GM18909 (cell line): ENCODE measurements at regions not wholly inside any gene's neighbourhood (a gene's known extent, or its start where the extent isn't known, plus 50 kb on each side); places are given as distances from the start of the nearest gene placed in this dataset.
"Not testable (repeated sequence)": the region's sequence is repeated elsewhere in the genome, so short reads cannot be mapped to it uniquely, and the experiment has no call there.

Experiments used
- ATAC-seq: cut with Tn5 transposase; IDR thresholded peaks from one replicate; pipeline ENCODE4 v1.9.1; 2021; ENCODE audit warnings: mild to moderate bottlenecking; ENCODE audit not compliant: unreplicated experiment, poor library complexity

GRCh38 chr6:159529934-159530333 is 163.1 kb downstream of the SOD2 start:
- ATAC-seq: no peak

- no peak for ATAC-seq
Measured at GRCh38 chr6:159527351-159527750, 165.7 kb downstream of the SOD2 start.

GRCh38 chr6:159525445-159526025 is 167.5 kb downstream of the SOD2 start:
- ATAC-seq: no peak

- no peak for ATAC-seq
Measured at GRCh38 chr6:159522877-159523547, 170.0 kb downstream of the SOD2 start.

GRCh38 chr6:159521962-159522361 is 171.1 kb downstream of the SOD2 start:
- no peak for ATAC-seq

GRCh38 chr6:159520002-159520401 is 173.0 kb downstream of the SOD2 start:
- no peak for ATAC-seq

GRCh38 chr6:159515811-159516210 is 177.2 kb downstream of the SOD2 start:
- not testable (repeated sequence) for ATAC-seq

GRCh38 chr6:159513914-159514313 is 179.1 kb downstream of the SOD2 start:
- no peak for ATAC-seq

GRCh38 chr6:159513074-159513720 is 179.8 kb downstream of the SOD2 start:
- no peak for ATAC-seq

GRCh38 chr6:159512571-159512970 is 180.5 kb downstream of the SOD2 start:
- no peak for ATAC-seq

GRCh38 chr6:159512104-159512503 is 180.9 kb downstream of the SOD2 start:
- no peak for ATAC-seq

- no peak for ATAC-seq
Measured at GRCh38 chr6:159510141-159510540, 182.9 kb downstream of the SOD2 start.

- ATAC-seq: no peak
Measured at GRCh38 chr6:159508931-159509330, 184.1 kb downstream of the SOD2 start.

- ATAC-seq: no peak
Measured at GRCh38 chr6:159506048-159506447, 187.0 kb downstream of the SOD2 start.

GRCh38 chr6:159505140-159505922 is 187.7 kb downstream of the SOD2 start:
- no peak for ATAC-seq

- no peak for ATAC-seq
Measured at GRCh38 chr6:159501558-159501957, 191.5 kb downstream of the SOD2 start.

GRCh38 chr6:159499034-159499433 is 194.0 kb downstream of the SOD2 start:
- ATAC-seq: no peak

- ATAC-seq: no peak
Measured at GRCh38 chr6:159494586-159494972, 198.5 kb downstream of the SOD2 start.

- no peak for ATAC-seq
Measured at GRCh38 chr6:159493898-159494585, 199.0 kb downstream of the SOD2 start.

GRCh38 chr6:159493231-159493897 is 199.7 kb downstream of the SOD2 start:
- no peak for ATAC-seq
